Naive thymus-derived CD4-positive, alpha-beta T cell (primary cell): ENCODE measurements at regions not wholly inside any gene's neighbourhood (a gene's known extent, or its start where the extent isn't known, plus 50 kb on each side); places are given as distances from the start of the nearest gene placed in this dataset.

Experiments used
- ATAC-seq: fragments of 150-1000 bp; cut with Tn5 transposase; 2 replicates; pipeline ENCODE4 v1.10.0; 2021; ENCODE audit warnings: mild to moderate bottlenecking, moderate library complexity
- CTCF ChIA-PET: fragments of 350-600 bp; sonication (Branson Sonifier 250); formaldehyde crosslinking; loops from one replicate; lab custom pipeline; 2021; ENCODE audit warnings: antibody characterized with exemption; lab: Charles Lee
- POLR2A ChIA-PET: fragments of 350-600 bp; sonication (Branson Sonifier 250); formaldehyde crosslinking; loops from one replicate; lab custom pipeline; 2021; ENCODE audit warnings: antibody characterized with exemption, inconsistent platforms; lab: Charles Lee
- DNase-seq, 9 donors: peaks; one replicate each; pipeline versions ENCODE4 v3.0.0 to v3.0.0-alpha.2; 2020 to 2022; ENCODE audit warnings: mixed read lengths in 1 of 9
- H3K27ac ChIP-seq: one replicate; pipeline ENCODE4 v1.7.0; 2013; ENCODE audit warnings: mild to moderate bottlenecking, low read depth, low read length, moderate library complexity
- H3K27me3 ChIP-seq, 2 donors: one replicate each; pipeline ENCODE4 v1.7.0; 2013; ENCODE audit warnings: low read length in 2 of 2, mild to moderate bottlenecking in 2 of 2, moderate library complexity in 2 of 2; ENCODE audit not compliant: control insufficient read depth in 2 of 2, insufficient read depth in 2 of 2
- H3K36me3 ChIP-seq, 3 experiments: 1 replicate in 2 of 3; 2 replicates in 1 of 3; pipeline ENCODE4 v1.7.0; 2013; ENCODE audit warnings: low read length in 3 of 3, mild to moderate bottlenecking in 3 of 3, moderate library complexity in 1 of 3; ENCODE audit not compliant: insufficient read depth in 3 of 3, control insufficient read depth in 2 of 3
- H3K4me1 ChIP-seq, 2 donors: one replicate each; pipeline ENCODE4 v1.7.0; 2013; ENCODE audit warnings: low read length in 2 of 2, mild to moderate bottlenecking in 2 of 2, moderate library complexity in 1 of 2; ENCODE audit not compliant: control insufficient read depth in 2 of 2, insufficient read depth in 2 of 2
- H3K4me3 ChIP-seq: 2 replicates; pipeline ENCODE4 v1.7.0; 2013; ENCODE audit warnings: mild to moderate bottlenecking, low read length
- H3K9me3 ChIP-seq, 3 experiments: 1 replicate in 2 of 3; 2 replicates in 1 of 3; pipeline ENCODE4 v1.7.0; 2013; ENCODE audit warnings: low read length in 3 of 3; ENCODE audit not compliant: control insufficient read depth in 2 of 3
- H3K27ac Mint-ChIP-seq, 9 donors: one replicate each; pipeline ENCODE4 v1.8.0; 2020 to 2022; ENCODE audit warnings: mixed read lengths in 9 of 9, mild to moderate bottlenecking in 8 of 9, moderate library complexity in 5 of 9, inconsistent platforms in 2 of 9
- H3K27me3 Mint-ChIP-seq, 5 donors: one replicate each; pipeline ENCODE4 v1.8.0; 2021 to 2022; ENCODE audit warnings: mixed read lengths in 5 of 5, mild to moderate bottlenecking in 1 of 5
- H3K36me3 Mint-ChIP-seq, 5 donors: one replicate each; pipeline ENCODE4 v1.8.0; 2020 to 2022; ENCODE audit warnings: mixed read lengths in 5 of 5, mild to moderate bottlenecking in 3 of 5, inconsistent platforms in 1 of 5
- H3K4me1 Mint-ChIP-seq, 7 donors: one replicate each; pipeline ENCODE4 v1.8.0; 2020 to 2022; ENCODE audit warnings: mixed read lengths in 7 of 7, mild to moderate bottlenecking in 3 of 7, inconsistent platforms in 1 of 7
- H3K4me3 Mint-ChIP-seq, 10 donors: one replicate each; pipeline ENCODE4 v1.8.0; 2020 to 2022; ENCODE audit warnings: mild to moderate bottlenecking in 10 of 10, mixed read lengths in 10 of 10, moderate library complexity in 6 of 10, inconsistent platforms in 2 of 10
- H3K9me3 Mint-ChIP-seq, 11 donors: one replicate each; pipeline ENCODE4 v1.8.0; 2020 to 2022; ENCODE audit warnings: mixed read lengths in 11 of 11, mild to moderate bottlenecking in 4 of 11, inconsistent platforms in 1 of 11, moderate library complexity in 1 of 11
- intact Hi-C, 2 donors: fragments of 100-400 bp; cut with micrococcal nuclease; formaldehyde crosslinking; loops; one replicate each; pipeline ENCODE4 v1.15.1; 2023

- Mint-ChIP-seq H3K4me3 (no peak overlapping the region), H3K27me3 (peaks cover 11 to 59% (median 41%) of the 10 kb centered on the region in 5 donors), H3K36me3 (peaks cover 0 to 6% (median 0%) of the 10 kb centered on the region in 5 donors), H3K27ac (no peak overlapping the region), H3K4me1 (no peaks in the 10 kb centered on the region), H3K9me3 (peaks cover 0 to 28% (median 5%) of the 10 kb centered on the region in 11 donors)
- intact Hi-C loops, result no loop called here
- H3K9me3 ChIP-seq, result peaks cover 0 to under 1% (median 0%) of the 10 kb centered on the region in 3 experiments
- no peak overlapping the region for H3K27ac ChIP-seq
- no peaks in the 10 kb centered on the region for H3K27me3 ChIP-seq
- H3K4me1 ChIP-seq, result no peaks in the 10 kb centered on the region
- H3K4me3 ChIP-seq, result no peak overlapping the region
- POLR2A ChIA-PET, result no interaction called here
- DNase-seq (no peak), ATAC-seq (no peak)
- H3K36me3 ChIP-seq, result no peaks in the 10 kb centered on the region
- CTCF ChIA-PET, result no interaction called here
These were observed 378.8 kb downstream of the MED13L start for GRCh38 chr12:115898670-115899069.

- CTCF ChIA-PET, result no interaction called here
- Histone ChIP-seq H3K9me3 (no peaks in the 10 kb centered on the region), H3K4me3 (no peak overlapping the region), H3K27me3 (no peaks in the 10 kb centered on the region), H3K27ac (no peak overlapping the region), H3K4me1 (no peaks in the 10 kb centered on the region), H3K36me3 (no peaks in the 10 kb centered on the region)
- Mint-ChIP-seq H3K4me3 (no peak overlapping the region), H3K36me3 (peaks cover 0 to 6% (median 0%) of the 10 kb centered on the region in 5 donors), H3K27me3 (peaks cover 5 to 61% (median 41%) of the 10 kb centered on the region in 5 donors), H3K27ac (no peak overlapping the region), H3K9me3 (peaks cover 0 to 25% (median 4%) of the 10 kb centered on the region in 11 donors), H3K4me1 (no peaks in the 10 kb centered on the region)
- intact Hi-C loops, result no loop called here
- POLR2A ChIA-PET, result no interaction called here
- no peak for DNase-seq
- ATAC-seq, result no peak
These were observed 379.8 kb downstream of the MED13L start for GRCh38 chr12:115897729-115898128.

- Mint-ChIP-seq H3K9me3 (peaks cover 0 to 25% (median 3%) of the 10 kb centered on the region in 11 donors), H3K36me3 (peaks cover 0 to 9% (median 0%) of the 10 kb centered on the region in 5 donors), H3K27me3 (peaks cover 7 to 58% (median 44%) of the 10 kb centered on the region in 5 donors), H3K4me1 (no peaks in the 10 kb centered on the region), H3K4me3 (no peak overlapping the region), H3K27ac (no peak overlapping the region)
- no peak overlapping the region for H3K27ac ChIP-seq
- POLR2A ChIA-PET, result no interaction called here
- intact Hi-C loops, result no loop called here
- no peaks in the 10 kb centered on the region for H3K9me3 ChIP-seq
- DNase-seq, result no peak
- no peak overlapping the region for H3K4me3 ChIP-seq
- no peaks in the 10 kb centered on the region for H3K36me3 ChIP-seq
- CTCF ChIA-PET, result interaction anchor here (0.6 kb wide), 1 partner anchor 1263 kb away, joined by 3 read pairs; no protein-coding TSS in a partner anchor
- no peak for ATAC-seq
- no peaks in the 10 kb centered on the region for H3K4me1 ChIP-seq
- H3K27me3 ChIP-seq, result no peaks in the 10 kb centered on the region
These were observed 382.2 kb downstream of the MED13L start for GRCh38 chr12:115895247-115895646.

- intact Hi-C loops, result no loop called here
- Mint-ChIP-seq H3K27me3 (peaks cover 5 to 65% (median 37%) of the 10 kb centered on the region in 5 donors), H3K4me3 (no peak overlapping the region), H3K36me3 (peaks cover 0 to 9% (median 0%) of the 10 kb centered on the region in 5 donors), H3K27ac (no peak overlapping the region), H3K4me1 (no peaks in the 10 kb centered on the region), H3K9me3 (peaks cover 0 to 25% (median 3%) of the 10 kb centered on the region in 11 donors)
- Histone ChIP-seq H3K9me3 (no peaks in the 10 kb centered on the region), H3K36me3 (no peaks in the 10 kb centered on the region), H3K27ac (no peak overlapping the region), H3K4me1 (no peaks in the 10 kb centered on the region), H3K27me3 (no peaks in the 10 kb centered on the region), H3K4me3 (no peak overlapping the region)
- ATAC-seq (no peak), DNase-seq (no peak)
- ChIA-PET CTCF (no interaction called here), POLR2A (no interaction called here)
These were observed 385.8 kb downstream of the MED13L start for GRCh38 chr12:115891556-115892164.

GRCh38 chr12:115886666-115887065, 390.8 kb downstream of the MED13L start:
- ChIA-PET CTCF (no interaction called here), POLR2A (no interaction called here)
- intact Hi-C loops, result no loop called here
- DNase-seq (no peak), ATAC-seq (no peak)
- H3K9me3 Mint-ChIP-seq, result peaks cover 0 to 5% (median 0%) of the 10 kb centered on the region in 11 donors
- H3K27me3 ChIP-seq, result no peaks in the 10 kb centered on the region
- H3K27ac ChIP-seq, result no peak overlapping the region
- H3K4me3 ChIP-seq, result no peak overlapping the region
- peaks cover 11 to 68% (median 31%) of the 10 kb centered on the region in 5 donors for H3K27me3 Mint-ChIP-seq
- no peaks in the 10 kb centered on the region for H3K36me3 ChIP-seq
- H3K4me1 Mint-ChIP-seq, result no peaks in the 10 kb centered on the region
- H3K36me3 Mint-ChIP-seq, result no peaks in the 10 kb centered on the region
- no peaks in the 10 kb centered on the region for H3K4me1 ChIP-seq
- no peak overlapping the region for H3K27ac Mint-ChIP-seq
- H3K4me3 Mint-ChIP-seq, result no peak overlapping the region
- H3K9me3 ChIP-seq, result no peaks in the 10 kb centered on the region

GRCh38 chr12:115885040-115885690, 392.3 kb downstream of the MED13L start:
- Mint-ChIP-seq H3K9me3 (peaks cover 0 to 6% (median 0%) of the 10 kb centered on the region in 11 donors), H3K36me3 (no peaks in the 10 kb centered on the region), H3K4me3 (no peak overlapping the region), H3K27me3 (peaks cover 6 to 57% (median 34%) of the 10 kb centered on the region in 5 donors), H3K27ac (no peak overlapping the region), H3K4me1 (no peaks in the 10 kb centered on the region)
- POLR2A ChIA-PET, result no interaction called here
- CTCF ChIA-PET, result no interaction called here
- DNase-seq (no peak), ATAC-seq (no peak)
- Histone ChIP-seq H3K27me3 (no peaks in the 10 kb centered on the region), H3K27ac (no peak overlapping the region), H3K9me3 (no peaks in the 10 kb centered on the region), H3K4me3 (no peak overlapping the region), H3K36me3 (no peaks in the 10 kb centered on the region), H3K4me1 (no peaks in the 10 kb centered on the region)
- intact Hi-C loops, result no loop called here
